Heart left ventricle (tissue), 13 donors: ENCODE measurements at regions not wholly inside any gene's neighbourhood (a gene's known extent, or its start where the extent isn't known, plus 50 kb on each side); places are given as distances from the start of the nearest gene placed in this dataset.

ENCODE experiments used
- CTCF ChIP-seq, 12 donors: fragments of 200-600 bp; sonication (generic) in 4 of 12; IDR thresholded peaks; one replicate each; pipeline versions ENCODE4 v1.5.0 to v1.8.0; 2018 to 2022; ENCODE audit warnings: antibody characterized with exemption in 12 of 12, mild to moderate bottlenecking in 5 of 12
- POLR2A ChIP-seq, 2 donors: fragments of 450-650 bp; IDR thresholded peaks; one replicate each; pipeline ENCODE4 v1.6.1; 2017; ENCODE audit warnings: antibody characterized with exemption in 2 of 2, mild to moderate bottlenecking in 2 of 2, moderate library complexity in 2 of 2
- donor health status: ischemic (EF 13 %, LVEDD 7.1; RV severe dilation, severe dysfunction).
- donor health status: DM: no; HTN: yes; CAD: no.
- donor health status: DM: no; HTN: no; CAD: no.
- donor health status: ischemic (EF 25% LVEDD 6.9; RV normal size, moderate dysfunction).
- donor health status: ischemic (EF 25% LVEDD 5.7; RV mildly dilated, moderate dysfunction).
- donor health status: ischemic (EF 35%, LVEDD 5.7; RV mildly dilated, moderate dysfunction).
- donor health status: nonischemic (EF 11% LVEDD 7.7; RV severe dilation, severe dysfunction).
- donor health status: DM: yes; HTN: yes; CAD: no.
- donor health status: PGD.
- donor health status: ischemic (EF 29% LVEDD 5.4; RV normal size, mild dysfunction).
- donor health status: nonischemic (EF 23%, LVEDD 6.1; RV moderate dilation, normal function).

- TF ChIP-seq CTCF (IDR thresholded peaks at IDR 0.05), result no peak
- no peak for TF ChIP-seq POLR2A (IDR thresholded peaks at IDR 0.05)
Observed at GRCh38 chr7:97372882-97373281, 255.4 kb downstream of the SDHAF3 start.
